Adrenal gland (tissue), 5 donors: ENCODE measurements at regions not wholly inside any gene's neighbourhood (a gene's known extent, or its start where the extent isn't known, plus 50 kb on each side); places are given as distances from the start of the nearest gene placed in this dataset.

Experiments used
- CTCF ChIP-seq, 6 experiments: fragments of 450-650 bp in 4 of 6; fragments of 200-600 bp in 2 of 6; sonication (generic) in 1 of 6; IDR thresholded peaks; 1 replicate in 5 of 6; 2 replicates in 1 of 6; pipeline versions ENCODE4 v1.5.1 to v1.8.0; 2016 to 2021; ENCODE audit warnings: antibody characterized with exemption in 6 of 6, mild to moderate bottlenecking in 2 of 6, moderate library complexity in 1 of 6
- POLR2A ChIP-seq, 2 donors: fragments of 450-650 bp; IDR thresholded peaks; one replicate each; pipeline ENCODE4 v1.6.1; 2017; ENCODE audit warnings: antibody characterized with exemption in 2 of 2, mild to moderate bottlenecking in 2 of 2, moderate library complexity in 1 of 2
- donor health status: DM: no; HTN: no; CAD: no.

GRCh38 chr10:6648894-6649720 is 69.0 kb upstream of the PRKCQ start:
- TF ChIP-seq CTCF (IDR thresholded peaks at IDR 0.05) (no peak), POLR2A (IDR thresholded peaks at IDR 0.05) (no peak)
